SK-N-SH treated with all-trans-retinoic acid at 6 μM for 48 hours (cell line): ENCODE measurements at regions not wholly inside any gene's neighbourhood (a gene's known extent, or its start where the extent isn't known, plus 50 kb on each side); places are given as distances from the start of the nearest gene placed in this dataset.

ENCODE experiments used
- ARNTL ChIP-seq: fragments of 450-650 bp; formaldehyde crosslinking; IDR thresholded peaks from 2 replicates; pipeline ENCODE4 v1.5.0; 2020; ENCODE audit warnings: low read depth, mild to moderate bottlenecking, moderate library complexity, borderline replicate concordance
- BACH2 ChIP-seq: fragments of 250-450 bp; sonication (Bioruptor Pico); IDR thresholded peaks from 2 replicates; pipeline ENCODE4 v1.9.0; 2021; ENCODE audit warnings: mild to moderate bottlenecking, borderline replicate concordance
- ESRRG ChIP-seq: fragments of 250-450 bp; sonication (Bioruptor Pico); IDR thresholded peaks from 2 replicates; pipeline ENCODE4 v1.6.1; 2021; ENCODE audit warnings: mild to moderate bottlenecking
- GLIS3 ChIP-seq: fragments of 250-450 bp; sonication (Bioruptor Pico); IDR thresholded peaks from 2 replicates; pipeline ENCODE4 v1.5.0; 2020; ENCODE audit warnings: mild to moderate bottlenecking, moderate library complexity
- ISL1 ChIP-seq: fragments of 250-450 bp; sonication (Bioruptor Pico); IDR thresholded peaks from 2 replicates; pipeline ENCODE4 v2.1.2; 2022; ENCODE audit warnings: mild to moderate bottlenecking, moderate library complexity
- PATZ1 ChIP-seq: fragments of 250-450 bp; sonication (Bioruptor Pico); IDR thresholded peaks from 2 replicates; pipeline ENCODE4 v1.8.0; 2020; ENCODE audit warnings: mild to moderate bottlenecking, moderate library complexity, borderline replicate concordance
- POU6F1 ChIP-seq: fragments of 250-450 bp; sonication (Bioruptor Pico); IDR thresholded peaks from 2 replicates; pipeline ENCODE4 v1.8.0; 2021; ENCODE audit warnings: low read depth, mild to moderate bottlenecking, moderate library complexity, borderline replicate concordance
- RARB ChIP-seq: fragments of 250-450 bp; sonication (Bioruptor Pico); IDR thresholded peaks from 2 replicates; pipeline ENCODE4 v1.8.0; 2021; ENCODE audit warnings: mild to moderate bottlenecking, moderate library complexity
- TCF4 ChIP-seq: fragments of 250-450 bp; sonication (Bioruptor Pico); IDR thresholded peaks from 2 replicates; pipeline ENCODE4 v1.8.0; 2021; ENCODE audit warnings: mild to moderate bottlenecking, moderate library complexity, borderline replicate concordance
- TOX ChIP-seq: fragments of 250-450 bp; sonication (Bioruptor Pico); IDR thresholded peaks from 2 replicates; pipeline ENCODE4 v1.8.0; 2021; ENCODE audit warnings: mild to moderate bottlenecking, moderate library complexity, borderline replicate concordance
- ZFP30 ChIP-seq: fragments of 450-650 bp; formaldehyde crosslinking; IDR thresholded peaks from 2 replicates; pipeline ENCODE4 v1.5.0; 2022; ENCODE audit warnings: mild to moderate bottlenecking, moderate library complexity
- ZNF70 ChIP-seq: fragments of 450-650 bp; formaldehyde crosslinking; IDR thresholded peaks from 2 replicates; pipeline ENCODE4 v1.5.0; 2020; ENCODE audit warnings: mild to moderate bottlenecking, moderate library complexity

- TF ChIP-seq POU6F1 (CRISPR knock-in tag) (no peak), ESRRG (CRISPR knock-in tag) (no peak), TCF4 (CRISPR knock-in tag) (no peak), PATZ1 (CRISPR knock-in tag) (no peak), ARNTL (no peak), TOX (CRISPR knock-in tag) (no peak), RARB (CRISPR knock-in tag) (no peak), ISL1 (no peak), BACH2 (CRISPR knock-in tag) (no peak), ZNF70 (no peak), GLIS3 (no peak), ZFP30 (CRISPR knock-in tag) (no peak)
Measured at GRCh38 chr2:18648161-18648560, 58.8 kb upstream of the NT5C1B start.
